NB4 (cell line): ENCODE measurements at regions not wholly inside any gene's neighbourhood (a gene's known extent, or its start where the extent isn't known, plus 50 kb on each side); places are given as distances from the start of the nearest gene placed in this dataset.
"Not testable (repeated sequence)": the region's sequence is repeated elsewhere in the genome, so short reads cannot be mapped to it uniquely, and the experiment has no call there.

Experiments used
- DNase-seq: peaks from one replicate; pipeline ENCODE4 v3.0.0; 2010; ENCODE audit warnings: low read depth
- H3K4me3 ChIP-seq: one replicate; pipeline ENCODE4 v1.5.1; 2011; ENCODE audit warnings: mild to moderate bottlenecking, low read depth, low read length, moderate library complexity
- CTCF ChIP-seq: IDR thresholded peaks from one replicate; pipeline ENCODE4 v1.5.1; 2012; ENCODE audit warnings: low read depth, low read length
- MYC ChIP-seq: IDR thresholded peaks from 2 replicates; pipeline ENCODE4 v1.6.1; 2011; ENCODE audit warnings: low read depth, low read length
- POLR2A ChIP-seq: IDR thresholded peaks from 2 replicates; pipeline ENCODE4 v1.6.1; 2011; ENCODE audit warnings: mild to moderate bottlenecking; ENCODE audit not compliant: insufficient read length; ENCODE audit errors: extremely low read depth
- TF ChIP-seq, protein P1 (sequence below): IDR thresholded peaks from 2 replicates; pipeline ENCODE4 v1.6.1; 2011; ENCODE audit warnings: low read depth, low read length

DNA sequence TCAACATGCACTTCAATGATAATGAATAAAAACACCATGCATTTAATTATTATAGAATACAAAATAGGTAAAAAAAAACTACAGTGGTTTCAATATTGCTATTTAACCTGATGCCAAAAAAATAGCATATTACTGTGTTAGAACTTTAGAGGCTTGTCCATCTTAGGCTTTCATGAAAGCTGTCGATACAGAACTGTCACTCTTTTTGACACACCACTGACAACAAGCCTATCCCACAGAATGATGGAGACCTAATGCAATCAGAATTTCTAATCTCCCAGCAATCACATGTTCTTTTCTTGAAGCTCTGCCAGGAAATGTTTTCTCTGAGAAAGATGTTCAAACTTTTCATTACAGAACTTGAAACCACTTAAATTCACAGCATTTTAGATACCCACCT is 490.3 kb upstream of the EPHA6 start:
- H3K4me3 ChIP-seq, result no peak overlapping the region
- DNase-seq, result no peak
- TF ChIP-seq POLR2A, result no peak
- TF ChIP-seq, protein P1, sequence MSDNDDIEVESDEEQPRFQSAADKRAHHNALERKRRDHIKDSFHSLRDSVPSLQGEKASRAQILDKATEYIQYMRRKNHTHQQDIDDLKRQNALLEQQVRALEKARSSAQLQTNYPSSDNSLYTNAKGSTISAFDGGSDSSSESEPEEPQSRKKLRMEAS, result no peak
- TF ChIP-seq CTCF, result no peak
- no peak for TF ChIP-seq MYC

DNA sequence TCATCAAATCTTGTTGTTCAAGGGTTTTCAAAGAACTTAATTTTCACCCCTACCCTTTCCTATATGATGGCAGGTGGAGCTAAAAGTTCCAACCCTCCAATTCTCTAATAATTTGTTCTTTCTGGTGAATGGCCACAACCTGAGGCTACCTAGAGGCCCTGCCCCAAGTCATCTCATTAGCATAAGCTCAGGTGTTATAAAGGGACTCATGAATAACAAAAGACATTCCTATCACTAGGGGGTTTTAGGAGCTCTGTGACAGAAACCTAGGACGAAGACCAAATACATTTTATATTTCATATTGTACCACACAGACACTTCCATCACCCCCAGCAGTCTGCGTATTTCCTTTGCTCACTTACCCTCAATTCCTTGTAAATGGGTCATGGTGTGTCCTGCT is 483.6 kb upstream of the EPHA6 start:
- no peak for DNase-seq
- TF ChIP-seq CTCF, result no peak
- TF ChIP-seq MYC, result no peak
- TF ChIP-seq POLR2A, result no peak
- TF ChIP-seq, protein P1, result no peak
- no peak overlapping the region for H3K4me3 ChIP-seq

GRCh38 chr3:96331341-96331740 is 483.1 kb upstream of the EPHA6 start:
- peak; percentile 10 for DNase-seq
- no peak overlapping the region for H3K4me3 ChIP-seq
- TF ChIP-seq, protein P1, result no peak
- TF ChIP-seq POLR2A (no peak), CTCF (no peak), MYC (no peak)

- no peak overlapping the region for H3K4me3 ChIP-seq
- no peak for DNase-seq
- TF ChIP-seq POLR2A, result no peak
- TF ChIP-seq MYC, result no peak
- no peak for TF ChIP-seq CTCF
- TF ChIP-seq, protein P1, result no peak
Measured at GRCh38 chr3:96334779-96335178, 479.6 kb upstream of the EPHA6 start.

GRCh38 chr3:96347289-96347688 is 467.1 kb upstream of the EPHA6 start:
- TF ChIP-seq CTCF (no peak), MYC (no peak), POLR2A (no peak)
- TF ChIP-seq, protein P1, result no peak
- no peak for DNase-seq

DNA sequence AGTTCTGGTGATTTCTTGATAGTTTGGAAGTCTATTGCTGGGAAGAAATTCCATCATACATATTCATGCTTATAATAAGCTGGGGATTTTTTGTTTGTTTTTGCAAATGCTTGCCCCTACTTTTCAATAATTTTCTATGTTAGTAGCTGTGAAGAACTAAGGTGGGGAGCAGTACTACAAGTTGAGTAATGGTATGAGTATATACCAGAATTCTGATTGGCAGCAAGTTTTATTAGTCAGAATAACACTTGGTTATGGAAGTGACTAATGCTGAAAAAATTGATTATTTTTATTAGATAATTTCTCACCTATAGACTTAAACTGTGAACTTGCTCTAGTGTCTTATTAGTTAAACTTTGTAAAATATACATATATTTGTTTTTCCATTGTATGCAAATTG is 462.8 kb upstream of the EPHA6 start:
- H3K4me3 ChIP-seq, DNase-seq: not testable (repeated sequence)

More at GRCh38 chr3:96347289-96347688, 467.1 kb upstream of the EPHA6 start:
- no peak overlapping the region for H3K4me3 ChIP-seq
